Stomach (tissue), 8 donors: ENCODE measurements at regions not wholly inside any gene's neighbourhood (a gene's known extent, or its start where the extent isn't known, plus 50 kb on each side); places are given as distances from the start of the nearest gene placed in this dataset.

Source experiments
- DNase-seq, 2 donors: peaks; one replicate each; pipeline versions ENCODE4 v3.0.0 to v3.0.0-alpha.2; 2013 to 2019
- H3K27ac ChIP-seq, 5 donors: fragments of 200-600 bp in 4 of 5; sonication (generic) in 4 of 5; one replicate each; pipeline ENCODE4 v1.5.1; 2013 to 2019; ENCODE audit warnings: mild to moderate bottlenecking in 1 of 5, moderate library complexity in 1 of 5
- H3K27me3 ChIP-seq, 3 donors: fragments of 200-600 bp; sonication (generic); one replicate each; pipeline ENCODE4 v1.5.1; 2017 to 2019; ENCODE audit warnings: mixed run types in 1 of 3
- H3K36me3 ChIP-seq, 4 donors: fragments of 200-600 bp; sonication (generic); 1 replicate in 3 of 4; 2 replicates in 1 of 4; pipeline ENCODE4 v1.5.1; 2016 to 2019
- H3K4me1 ChIP-seq, 4 donors: fragments of 200-600 bp; sonication (generic); one replicate each; pipeline ENCODE4 v1.5.1; 2016 to 2019
- H3K4me3 ChIP-seq, 4 donors: fragments of 200-600 bp; sonication (generic) in 3 of 4; one replicate each; pipeline ENCODE4 v1.5.1; 2016 to 2019; ENCODE audit warnings: mild to moderate bottlenecking in 1 of 4
- H3K9me3 ChIP-seq, 4 donors: fragments of 200-600 bp; sonication (generic); one replicate each; pipeline ENCODE4 v1.5.1; 2016 to 2019
- EP300 ChIP-seq: sonication (generic); formaldehyde crosslinking; IDR thresholded peaks from one replicate; pipeline ENCODE4 v1.6.1; 2017; ENCODE audit warnings: antibody characterized with exemption
- POLR2A ChIP-seq, 4 donors: fragments of 450-650 bp; IDR thresholded peaks; one replicate each; pipeline ENCODE4 v1.6.1; 2016; ENCODE audit warnings: antibody characterized with exemption in 4 of 4, control low read depth in 2 of 4, mild to moderate bottlenecking in 1 of 4, moderate library complexity in 1 of 4
- POLR2AphosphoS5 ChIP-seq, 3 donors: sonication (generic); formaldehyde crosslinking; IDR thresholded peaks; one replicate each; pipeline ENCODE4 v1.6.1; 2016; ENCODE audit warnings: antibody characterized with exemption in 3 of 3
- WGBS, 5 donors: extraction: QIAGEN DNeasy Blood & Tissue Kit in 3 of 5; methylation state at CpG; one replicate each; pipeline versions ENCODE4 v1.1.5 to v1.1.7; 2013 to 2018; 5-methylcytosine and 5-hydroxymethylcytosine counted together
- intact Hi-C: fragments of 100-400 bp; cut with DNase I; formaldehyde crosslinking; loops from one replicate; pipeline ENCODE4 v1.15.1; 2023; ENCODE audit warnings: low total_unique reads
- TF ChIP-seq, protein P1 (sequence below), 7 experiments: fragments of 450-650 bp in 4 of 7; fragments of 200-600 bp in 3 of 7; sonication (generic) in 3 of 7; IDR thresholded peaks; one replicate each; pipeline ENCODE4 v1.5.1; 2016 to 2019; ENCODE audit warnings: antibody characterized with exemption in 7 of 7, control low read depth in 2 of 7, mild to moderate bottlenecking in 1 of 7
- donor health status: healthy with polysubstance abuse.
- donor health status: Bipolar disorder and iron deficiency.
- donor health status: healthy.

DNA sequence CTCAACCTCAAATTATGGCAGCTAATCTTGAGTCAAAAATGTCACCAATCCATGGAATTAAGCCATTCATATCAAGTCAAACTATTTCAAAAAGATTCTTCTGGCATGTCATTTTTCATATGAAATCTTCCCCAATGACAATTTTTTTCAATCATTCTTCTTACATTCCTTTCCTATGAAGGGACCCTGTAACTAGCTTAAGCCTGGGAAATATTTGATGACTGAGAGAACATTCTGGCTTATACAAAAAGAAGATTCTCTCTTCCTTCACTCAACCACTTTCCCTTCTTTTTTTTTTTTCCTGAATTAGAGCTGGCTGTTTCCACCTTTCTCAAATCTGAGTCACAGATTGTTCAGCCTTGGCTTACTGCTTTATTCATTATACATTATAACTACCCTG lies 903.7 kb downstream of the FAM181B start:
- Histone ChIP-seq H3K4me3 (no peak overlapping the region), H3K36me3 (no peaks in the 10 kb centered on the region), H3K9me3 (peaks cover 0 to 25% (median 7%) of the 10 kb centered on the region in 4 donors), H3K4me1 (no peaks in the 10 kb centered on the region), H3K27ac (no peak overlapping the region), H3K27me3 (no peaks in the 10 kb centered on the region)
- TF ChIP-seq, protein P1, sequence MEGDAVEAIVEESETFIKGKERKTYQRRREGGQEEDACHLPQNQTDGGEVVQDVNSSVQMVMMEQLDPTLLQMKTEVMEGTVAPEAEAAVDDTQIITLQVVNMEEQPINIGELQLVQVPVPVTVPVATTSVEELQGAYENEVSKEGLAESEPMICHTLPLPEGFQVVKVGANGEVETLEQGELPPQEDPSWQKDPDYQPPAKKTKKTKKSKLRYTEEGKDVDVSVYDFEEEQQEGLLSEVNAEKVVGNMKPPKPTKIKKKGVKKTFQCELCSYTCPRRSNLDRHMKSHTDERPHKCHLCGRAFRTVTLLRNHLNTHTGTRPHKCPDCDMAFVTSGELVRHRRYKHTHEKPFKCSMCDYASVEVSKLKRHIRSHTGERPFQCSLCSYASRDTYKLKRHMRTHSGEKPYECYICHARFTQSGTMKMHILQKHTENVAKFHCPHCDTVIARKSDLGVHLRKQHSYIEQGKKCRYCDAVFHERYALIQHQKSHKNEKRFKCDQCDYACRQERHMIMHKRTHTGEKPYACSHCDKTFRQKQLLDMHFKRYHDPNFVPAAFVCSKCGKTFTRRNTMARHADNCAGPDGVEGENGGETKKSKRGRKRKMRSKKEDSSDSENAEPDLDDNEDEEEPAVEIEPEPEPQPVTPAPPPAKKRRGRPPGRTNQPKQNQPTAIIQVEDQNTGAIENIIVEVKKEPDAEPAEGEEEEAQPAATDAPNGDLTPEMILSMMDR (IDR thresholded peaks at IDR 0.05), result no peak
- TF ChIP-seq EP300, result no peak
- intact Hi-C loops, result no loop called here
- DNase-seq, result no peak

DNA sequence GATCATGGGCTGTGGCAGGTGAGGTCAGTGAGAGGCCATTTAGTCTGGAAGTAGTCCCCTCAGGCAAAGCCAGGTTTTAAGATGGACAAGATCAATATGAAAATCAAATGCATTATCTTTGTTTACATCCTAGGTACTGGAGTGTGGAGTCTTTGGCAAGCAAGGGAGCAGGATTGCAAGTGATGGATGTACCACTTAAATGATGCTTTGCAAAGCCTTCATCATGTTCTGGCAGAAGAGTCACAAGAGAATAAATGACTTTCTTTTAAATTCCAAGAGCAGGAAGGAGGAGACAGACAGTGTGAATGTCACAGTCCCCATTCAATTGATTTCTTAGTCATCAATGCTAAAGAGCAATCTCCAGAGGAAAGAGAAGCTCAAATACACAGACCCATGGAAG lies 908.3 kb downstream of the FAM181B start:
- no peak for DNase-seq
- Histone ChIP-seq H3K36me3 (no peaks in the 10 kb centered on the region), H3K9me3 (peaks cover 0 to 9% (median 3%) of the 10 kb centered on the region in 4 donors), H3K4me1 (no peaks in the 10 kb centered on the region), H3K27me3 (no peaks in the 10 kb centered on the region), H3K27ac (no peak overlapping the region), H3K4me3 (no peak overlapping the region)
- intact Hi-C loops, result no loop called here
- TF ChIP-seq, protein P1 (IDR thresholded peaks at IDR 0.05), result no peak
- no peak for TF ChIP-seq POLR2A (IDR thresholded peaks at IDR 0.05)
- TF ChIP-seq EP300, result no peak
- TF ChIP-seq POLR2AphosphoS5 (IDR thresholded peaks at IDR 0.05), result no peak

DNA sequence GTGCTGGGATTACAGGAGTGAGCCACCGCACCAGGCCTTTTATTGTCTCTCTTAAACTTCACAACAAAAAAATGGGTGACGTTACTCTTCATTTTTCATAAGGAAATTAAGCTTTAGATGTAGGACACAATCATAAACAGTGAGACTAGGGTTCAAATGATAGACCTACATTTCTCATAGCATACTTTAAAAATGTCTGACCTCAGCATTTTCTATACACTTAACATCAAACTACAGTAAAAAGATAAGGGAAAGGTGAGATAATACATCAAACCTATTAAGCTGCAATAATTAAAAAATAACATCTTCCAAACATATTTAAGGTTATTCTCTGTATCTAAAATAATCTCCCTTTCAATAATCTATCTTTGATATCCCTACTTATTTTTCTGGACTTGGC lies 914.2 kb downstream of the FAM181B start:
- Histone ChIP-seq H3K9me3 (no peaks in the 10 kb centered on the region), H3K36me3 (no peaks in the 10 kb centered on the region), H3K27me3 (no peaks in the 10 kb centered on the region), H3K4me1 (no peaks in the 10 kb centered on the region), H3K27ac (no peak overlapping the region), H3K4me3 (no peak overlapping the region)
- 53 to 97% (median 95%) methylated on average over 2 of the region's 2 CpGs for WGBS, 5 donors
- TF ChIP-seq, protein P1 (IDR thresholded peaks at IDR 0.05), result no peak
- no peak for TF ChIP-seq POLR2A (IDR thresholded peaks at IDR 0.05)
- TF ChIP-seq POLR2AphosphoS5 (IDR thresholded peaks at IDR 0.05), result no peak
- no peak for TF ChIP-seq EP300
- DNase-seq, result no peak
- intact Hi-C loops, result no loop called here

DNA sequence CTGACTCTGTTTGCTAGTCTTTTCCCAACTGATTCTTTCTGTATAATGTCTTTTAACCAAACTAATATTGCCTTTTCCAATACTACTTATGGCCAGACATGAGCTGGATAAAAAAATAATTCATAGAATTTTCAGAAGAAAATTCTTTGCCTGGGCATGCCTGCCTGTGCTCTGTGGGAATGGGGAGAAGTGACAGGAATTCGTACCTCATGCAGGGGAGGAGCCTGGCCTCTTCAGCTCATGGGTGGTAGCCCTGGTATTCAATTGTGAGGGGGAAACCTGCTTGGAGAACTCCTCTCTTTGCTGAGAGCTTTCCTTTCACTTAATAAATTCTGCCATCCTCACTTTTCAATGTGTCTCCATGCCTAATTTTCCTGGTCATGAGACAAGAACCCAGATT lies 928.8 kb downstream of the FAM181B start:
- H3K36me3 ChIP-seq, result no peaks in the 10 kb centered on the region
- intact Hi-C loops, result no loop called here
- WGBS, 5 donors, result 32 to 54% (median 45%) methylated on average over 1 of the region's 1 CpG

More for the DNA sequence above, 928.8 kb downstream of the FAM181B start:
- no peaks in the 10 kb centered on the region for H3K4me1 ChIP-seq
- no peak for DNase-seq
- H3K27me3 ChIP-seq, result no peaks in the 10 kb centered on the region
- TF ChIP-seq, protein P1 (IDR thresholded peaks at IDR 0.05), result no peak
- TF ChIP-seq POLR2A (IDR thresholded peaks at IDR 0.05) (no peak), POLR2AphosphoS5 (IDR thresholded peaks at IDR 0.05) (no peak), EP300 (no peak)
- H3K27ac ChIP-seq, result no peak overlapping the region
- peaks cover 0 to 12% (median 4%) of the 10 kb centered on the region in 4 donors for H3K9me3 ChIP-seq
- H3K4me3 ChIP-seq, result no peak overlapping the region
